Stimulated activated CD4-positive, alpha-beta T cell treated with anti-CD3 and anti-CD28 coated beads, TNF-alpha, amount 100 ng/mL, for 1 hour (primary cell): ENCODE measurements at regions not wholly inside any gene's neighbourhood (a gene's known extent, or its start where the extent isn't known, plus 50 kb on each side); places are given as distances from the start of the nearest gene placed in this dataset.

Experiments used
- DNase-seq, 3 donors: peaks; one replicate each; pipeline ENCODE4 v3.0.0-alpha.2; 2020; ENCODE audit warnings: low read depth in 3 of 3, low spot score in 1 of 3

DNA sequence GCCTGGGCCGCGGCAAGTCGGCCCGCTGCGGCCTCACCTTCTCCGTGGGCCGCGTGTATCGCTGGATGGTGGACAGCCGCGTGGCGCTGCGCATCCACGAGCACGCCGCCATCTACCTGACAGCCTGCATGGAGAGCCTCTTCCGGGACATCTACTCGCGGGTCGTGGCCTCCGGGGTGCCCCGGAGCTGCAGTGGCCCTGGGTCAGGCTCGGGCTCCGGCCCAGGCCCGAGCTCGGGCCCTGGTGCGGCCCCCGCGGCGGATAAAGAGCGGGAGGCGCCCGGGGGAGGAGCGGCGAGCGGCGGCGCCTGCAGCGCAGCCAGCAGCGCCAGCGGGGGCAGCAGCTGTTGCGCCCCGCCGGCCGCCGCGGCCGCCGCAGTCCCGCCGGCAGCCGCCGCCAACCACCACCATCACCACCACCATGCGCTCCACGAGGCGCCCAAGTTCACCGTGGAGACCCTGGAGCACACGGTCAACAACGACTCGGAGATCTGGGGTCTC lies 226.2 kb upstream of the CRY1 start:
- no peak for DNase-seq

DNA sequence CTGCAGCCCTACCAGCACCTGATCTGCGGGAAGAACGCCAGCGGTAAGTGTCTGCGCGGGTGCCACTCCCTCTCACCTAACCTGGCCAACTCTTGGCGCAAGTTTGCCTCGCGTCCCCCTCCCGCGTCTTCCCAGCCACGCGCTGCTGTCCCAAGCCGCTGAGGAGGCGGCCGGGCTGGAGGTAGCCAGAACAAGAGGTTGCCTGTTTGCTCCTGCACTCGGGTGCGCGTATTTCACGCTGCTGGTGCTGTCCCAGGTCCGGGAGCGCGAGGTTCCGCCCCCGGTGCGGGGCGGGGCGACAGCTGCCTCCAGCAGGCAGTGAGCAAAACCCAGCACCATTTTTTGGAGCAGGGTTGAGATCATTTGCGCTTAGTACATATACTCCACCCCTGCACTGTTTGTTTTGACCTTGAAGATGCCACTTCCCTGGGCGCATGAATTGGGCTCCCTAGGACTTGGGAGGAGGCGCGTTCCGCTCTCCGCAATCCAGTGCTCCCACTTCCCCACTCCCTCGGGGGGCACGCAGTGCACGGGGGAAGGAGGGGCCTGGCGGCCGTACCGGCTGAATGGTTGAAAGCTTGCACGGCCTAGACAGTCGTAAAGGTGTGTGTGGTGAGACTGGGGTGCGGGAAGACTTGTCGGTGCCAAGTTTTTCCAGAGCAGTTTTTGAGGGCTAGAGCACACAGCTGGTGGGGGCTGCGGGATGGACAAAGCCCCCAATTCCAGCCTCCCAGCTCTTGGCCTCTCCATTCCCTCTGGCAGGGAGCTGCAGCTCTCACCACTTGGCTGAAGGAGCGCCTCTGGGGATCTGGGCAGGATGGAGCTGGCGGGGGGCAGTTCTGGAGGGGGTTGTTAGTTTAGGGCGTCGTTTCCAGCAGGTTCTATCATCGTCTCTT lies 226.9 kb upstream of the CRY1 start:
- DNase-seq, result peak; percentile 34 to 70 (median 55)

DNA sequence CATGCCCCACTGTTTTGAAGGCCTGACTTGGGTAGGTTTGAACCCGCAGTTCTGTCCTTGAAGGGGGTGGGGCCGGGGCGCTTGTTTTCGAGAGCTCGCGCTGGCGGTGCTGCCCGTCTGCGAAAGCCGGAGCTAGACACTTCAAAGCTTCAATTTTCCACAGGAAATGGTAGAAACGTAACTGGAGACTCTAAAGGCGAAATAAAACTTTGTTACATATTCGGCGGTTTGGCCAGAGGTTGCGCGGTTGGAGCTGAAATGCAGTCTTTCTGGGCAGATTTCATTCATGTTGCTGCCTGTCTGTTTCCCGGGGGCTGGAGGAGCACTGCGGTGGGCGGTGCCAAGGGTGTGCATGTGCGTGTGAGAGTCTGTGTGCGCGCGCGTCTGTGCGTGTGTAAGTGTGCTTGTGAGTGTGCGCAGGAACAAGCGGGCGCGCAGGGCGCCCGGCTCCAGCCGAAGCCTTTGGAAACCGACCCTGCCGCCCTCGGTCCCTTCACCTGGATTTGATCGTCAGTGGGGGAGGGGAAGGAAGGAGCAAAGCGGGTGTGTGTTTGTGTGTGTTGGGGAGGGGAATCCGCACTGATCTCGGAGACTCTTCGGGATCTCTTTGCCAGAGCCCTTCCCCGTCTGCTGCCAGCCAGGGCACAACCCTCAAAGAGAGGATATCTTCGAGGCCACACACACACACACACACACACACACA lies 227.7 kb upstream of the CRY1 start:
- peak; percentile 31 to 51 (median 48) for DNase-seq

DNA sequence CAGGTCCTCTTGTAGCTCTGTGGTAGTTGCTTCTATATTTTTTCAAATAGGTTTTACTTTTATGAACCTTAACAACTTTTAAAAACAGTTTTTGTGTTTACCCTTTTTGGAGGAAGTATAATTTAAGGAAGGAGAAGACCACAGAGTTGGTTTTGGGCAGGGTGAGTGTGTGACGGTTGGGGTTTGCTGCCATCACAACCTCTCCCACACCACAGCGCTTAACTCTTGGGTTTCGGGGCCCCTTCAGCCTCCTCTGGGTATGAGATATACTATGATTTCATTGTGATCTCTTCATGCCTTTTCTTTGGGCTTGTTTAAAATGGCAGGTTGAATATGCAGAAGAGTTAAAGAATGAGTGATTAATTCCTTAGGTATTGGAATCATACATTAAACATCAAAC lies 228.7 kb upstream of the CRY1 start:
- DNase-seq, result no peak

DNA sequence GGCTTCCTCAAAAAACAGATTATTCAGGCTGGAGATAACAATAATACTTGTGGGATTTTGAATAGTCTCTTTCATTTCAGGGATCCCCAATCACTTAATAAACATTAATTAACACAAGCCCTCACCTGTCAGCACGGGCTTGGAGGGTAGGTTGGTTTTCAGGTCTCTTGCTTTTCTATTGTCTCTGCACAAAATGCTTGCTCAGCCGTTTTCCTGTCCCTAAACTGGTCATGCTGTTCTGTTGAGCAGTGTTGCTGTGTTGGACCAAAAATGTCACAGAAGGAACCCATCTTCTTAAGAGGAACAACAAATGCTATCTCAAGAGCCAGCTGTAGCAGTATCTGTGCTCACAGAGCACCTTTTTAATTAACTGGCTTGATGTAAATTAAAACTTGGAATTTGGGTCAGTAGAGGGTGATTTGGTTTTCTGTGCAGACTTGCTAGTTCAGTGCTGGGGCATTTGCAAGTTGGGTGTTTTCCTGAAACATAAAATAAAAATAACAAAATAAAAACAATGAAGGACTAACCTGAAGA lies 231.8 kb upstream of the CRY1 start:
- no peak for DNase-seq

DNA sequence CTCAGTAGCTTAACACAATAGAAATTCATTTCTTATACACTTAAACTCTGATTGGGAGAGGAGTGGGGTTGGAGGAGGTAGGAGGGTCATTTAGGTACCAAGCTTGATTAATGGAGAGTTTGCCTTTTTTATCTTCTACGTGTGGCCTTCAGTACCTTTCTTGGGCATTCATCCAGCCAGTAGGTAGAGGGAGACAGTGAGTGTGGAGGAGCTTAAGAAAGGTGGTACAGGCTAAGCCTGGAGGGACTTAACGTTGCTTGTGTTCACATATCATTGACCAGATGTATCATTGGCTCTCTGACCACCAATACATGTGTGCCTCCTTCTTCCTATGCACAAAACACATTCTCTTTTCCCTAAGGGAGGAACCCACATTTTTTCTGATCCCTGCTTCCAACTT lies 232.9 kb upstream of the CRY1 start:
- no peak for DNase-seq

DNA sequence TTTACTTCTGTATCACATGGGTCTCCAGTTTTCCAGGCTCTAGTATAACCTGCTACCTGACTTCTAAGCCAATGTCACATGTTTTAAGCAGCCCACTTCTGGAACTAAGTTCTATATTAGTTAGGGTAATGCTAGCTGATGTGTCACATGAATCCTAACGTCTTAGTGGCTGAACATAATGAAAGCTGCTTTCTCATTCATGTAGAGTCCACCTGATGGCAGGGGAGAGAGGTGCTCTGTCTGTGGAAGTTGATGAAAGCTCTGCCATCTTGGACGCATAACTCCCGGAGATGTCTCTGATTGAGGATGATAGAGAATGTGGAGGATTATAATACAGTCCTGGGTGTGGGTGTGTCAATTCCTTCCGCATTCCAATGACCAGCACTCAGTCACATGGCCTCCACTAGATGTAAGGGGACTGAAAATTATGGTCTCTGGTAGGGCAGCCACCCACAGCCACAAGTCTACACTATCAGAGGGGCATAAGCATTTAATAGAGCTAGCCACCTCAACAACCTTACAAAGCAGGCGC lies 234.4 kb upstream of the CRY1 start:
- DNase-seq, result no peak

DNA sequence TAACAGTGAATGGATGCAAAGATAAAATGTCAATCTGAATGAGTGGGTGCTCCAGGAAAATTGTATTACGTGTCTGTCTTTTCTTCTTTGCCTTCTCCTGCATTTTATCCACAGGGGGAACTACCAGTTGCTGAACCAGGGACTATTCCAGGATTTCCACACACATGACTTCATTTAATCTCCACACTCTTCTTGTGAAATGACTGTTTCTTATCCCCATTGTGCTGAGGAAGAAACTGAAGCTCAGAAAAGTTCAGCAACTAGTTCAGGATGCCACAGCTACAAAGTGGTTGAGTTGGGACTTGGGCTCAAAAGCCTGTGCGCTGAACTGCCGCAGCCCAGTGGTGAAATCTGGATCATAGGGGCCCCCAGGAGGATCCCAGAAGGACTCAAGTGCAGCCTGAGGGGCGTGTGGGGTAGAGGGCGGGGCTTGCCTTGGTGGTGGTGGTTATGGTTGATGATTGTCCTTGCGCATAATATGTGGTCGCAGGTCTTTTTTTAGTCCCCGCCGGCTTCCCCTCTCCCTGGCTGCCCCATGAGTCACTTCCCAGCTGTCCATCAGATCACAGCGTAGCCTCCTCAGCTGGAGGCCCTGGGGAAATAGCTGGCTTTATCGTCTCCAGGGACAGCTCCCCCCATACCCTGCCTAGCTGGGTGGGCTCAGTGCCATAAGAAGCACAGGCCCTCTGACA lies 235.2 kb upstream of the CRY1 start:
- no peak for DNase-seq

DNA sequence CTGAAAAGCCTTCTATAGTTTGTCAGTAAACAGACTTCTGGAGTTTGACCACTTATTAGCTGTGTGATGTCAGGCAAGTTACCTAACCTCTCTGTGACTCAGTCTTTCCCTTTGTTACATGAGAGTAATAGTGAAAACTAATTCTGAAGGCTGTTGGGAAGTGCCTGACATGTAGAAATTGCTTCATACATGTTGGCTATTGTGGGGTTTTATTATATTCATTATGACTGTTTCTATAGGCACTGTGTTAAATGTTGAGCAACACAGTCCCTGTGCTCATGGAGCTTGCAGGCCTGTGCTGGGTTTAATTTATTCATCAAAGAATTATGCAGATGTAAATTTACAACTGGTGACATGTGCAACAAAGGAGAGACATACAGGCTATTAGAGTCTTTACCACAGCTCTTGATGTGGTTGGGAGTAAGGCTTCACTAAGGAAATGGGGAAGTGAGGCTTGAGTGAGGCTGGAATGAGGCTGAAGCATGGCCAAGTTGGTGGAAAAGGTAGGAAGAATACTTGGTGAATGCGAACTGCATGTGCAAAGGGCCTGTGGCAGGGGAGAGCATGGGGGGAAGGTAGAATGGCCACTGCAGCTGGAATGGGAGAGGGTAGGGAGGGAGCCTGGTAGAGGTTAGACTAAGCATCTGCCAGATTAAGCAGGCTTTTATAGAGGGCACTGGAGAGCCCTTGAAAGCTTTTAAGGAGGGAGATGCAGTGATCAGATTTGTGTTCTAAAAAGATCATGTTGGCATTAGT lies 236.4 kb upstream of the CRY1 start:
- no peak for DNase-seq

DNA sequence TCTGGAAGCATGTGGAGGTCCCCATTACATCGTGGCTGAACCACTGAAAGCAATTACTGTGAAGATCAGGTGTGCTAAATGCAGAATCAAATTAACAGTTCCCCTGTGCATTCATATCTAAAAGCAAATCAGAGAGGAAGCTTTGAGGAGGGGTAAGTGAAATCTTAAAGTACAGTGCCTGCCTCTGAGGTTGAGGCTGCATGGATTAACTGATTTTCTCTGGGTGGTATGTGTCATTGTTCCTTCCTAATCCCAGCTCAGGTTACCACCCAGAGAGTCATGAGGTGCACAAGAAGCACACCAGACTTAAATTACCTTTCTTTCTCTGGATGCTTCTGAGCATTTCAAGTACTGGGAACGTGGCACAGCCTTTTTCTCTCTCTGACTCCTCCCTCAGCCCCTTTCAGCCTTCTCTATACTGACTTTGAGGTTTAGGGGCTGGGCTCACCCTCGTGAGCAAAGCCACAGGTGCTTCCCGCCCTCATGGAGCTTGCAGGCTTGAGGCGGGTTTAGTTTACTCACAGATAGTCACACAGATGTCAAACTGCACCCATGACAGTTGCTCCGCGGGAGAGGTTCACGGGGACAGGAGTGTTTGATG lies 237.6 kb upstream of the CRY1 start:
- DNase-seq, result no peak

DNA sequence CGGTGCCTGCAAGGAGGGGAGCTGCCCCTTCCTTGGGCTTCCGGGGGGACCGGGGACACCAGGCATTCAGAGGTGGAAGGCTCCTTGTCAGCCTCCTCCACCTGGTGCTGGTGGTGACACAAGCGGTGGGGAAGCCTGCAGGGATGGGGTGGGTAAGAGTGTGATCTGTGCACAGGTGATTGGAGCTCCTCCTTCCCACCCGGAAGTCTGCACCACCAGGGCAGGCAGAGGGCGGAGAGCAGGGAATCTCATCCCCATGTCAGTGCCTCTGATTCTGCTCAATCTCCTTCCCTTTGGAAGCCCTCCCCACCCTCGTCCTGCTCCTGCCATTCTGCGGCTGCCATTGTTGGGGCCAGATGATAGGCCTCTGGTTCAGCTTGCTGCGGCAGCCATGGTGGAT lies 238.1 kb upstream of the CRY1 start:
- DNase-seq, result no peak

DNA sequence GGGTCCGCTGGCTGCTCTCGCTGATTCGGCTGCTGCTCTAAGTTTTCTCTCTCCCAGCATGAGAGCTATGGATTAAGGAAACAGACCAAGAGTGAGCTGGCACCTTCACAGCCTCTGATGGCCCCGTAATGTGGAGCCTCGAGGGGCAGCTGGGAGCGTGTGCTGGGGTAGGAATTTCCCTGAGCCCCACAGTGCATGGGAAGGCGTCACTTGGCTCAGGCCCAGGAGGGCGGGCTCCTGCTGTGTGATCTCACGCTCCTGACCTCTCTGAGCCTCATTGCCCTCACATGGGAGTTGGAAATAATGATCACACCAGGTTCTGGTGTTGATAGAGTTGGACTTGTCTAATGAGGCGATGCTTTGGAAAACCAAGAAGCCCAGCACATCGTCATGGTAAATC lies 238.6 kb upstream of the CRY1 start:
- no peak for DNase-seq

DNA sequence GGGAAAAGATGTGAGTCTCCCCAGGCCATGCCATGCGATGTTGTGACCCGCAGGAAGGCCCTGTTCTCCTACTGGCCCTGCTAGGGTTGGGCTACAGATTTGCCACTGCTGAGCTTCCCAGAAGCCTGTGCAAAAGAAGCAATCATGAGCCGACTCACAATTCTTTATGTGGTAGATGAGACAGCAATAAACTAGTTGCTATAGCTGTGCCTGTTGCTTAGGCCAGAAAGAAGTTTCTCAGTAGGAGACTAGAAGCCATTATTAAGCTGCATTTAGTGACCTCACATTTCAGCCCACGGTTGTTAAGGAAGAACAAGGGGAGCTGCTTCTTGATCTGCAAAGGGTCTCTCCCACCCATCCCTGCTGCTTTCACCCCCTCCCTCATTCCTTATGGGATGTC lies 239.4 kb upstream of the CRY1 start:
- DNase-seq, result no peak

DNA sequence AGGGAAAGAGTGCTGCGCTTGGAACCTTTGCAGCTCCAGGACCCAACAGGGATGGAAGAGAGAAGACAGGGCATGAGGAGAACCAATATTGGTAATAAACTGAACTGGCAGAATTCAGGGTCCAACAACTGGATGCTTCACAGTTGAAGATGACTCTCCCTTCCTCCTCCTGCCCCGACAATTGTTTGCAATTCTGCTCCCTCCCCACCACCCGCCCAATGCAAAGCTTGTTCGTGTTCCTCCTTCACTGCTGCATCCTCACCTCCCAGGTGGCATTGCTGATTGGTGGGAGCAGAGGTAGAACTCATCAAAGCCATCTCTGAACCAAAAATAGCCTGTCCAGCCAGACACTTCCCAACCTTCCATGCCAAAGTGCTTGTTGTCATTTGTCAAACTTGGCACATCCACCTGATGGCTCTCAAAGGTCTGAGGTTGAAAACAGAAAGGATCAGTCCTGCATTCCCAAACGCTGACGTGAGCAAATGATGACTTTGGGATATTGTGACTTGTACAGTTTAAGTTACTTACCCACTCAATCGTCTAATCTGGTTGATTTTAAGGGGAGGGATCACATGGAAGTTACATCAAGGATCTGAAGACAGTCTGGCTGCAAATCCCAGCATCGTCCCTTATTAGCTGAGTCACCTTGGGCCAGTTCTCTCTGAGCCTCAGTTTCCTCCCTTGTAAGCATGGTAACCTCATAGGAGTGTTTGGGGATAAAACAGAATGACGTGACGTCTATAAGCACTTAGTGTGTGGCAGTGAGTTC lies 242.6 kb upstream of the CRY1 start:
- no peak for DNase-seq

DNA sequence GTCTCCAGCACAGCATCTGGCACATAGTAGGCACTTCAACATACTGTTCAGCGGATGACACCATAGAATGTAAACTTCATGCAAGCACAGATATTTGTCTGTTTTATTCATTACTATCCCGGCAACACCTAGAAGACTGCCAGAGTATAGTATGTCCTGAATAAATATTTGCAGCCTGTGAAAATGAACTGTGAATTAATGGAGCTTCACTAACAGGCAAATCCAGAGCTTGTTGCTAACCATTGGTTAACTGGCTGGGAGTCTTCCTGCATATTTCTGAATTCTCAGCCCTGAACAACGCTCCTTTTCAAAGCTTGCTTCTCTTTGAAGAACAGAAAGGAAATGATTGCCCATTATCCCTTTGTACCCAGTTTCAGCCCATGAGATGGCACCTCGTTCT lies 243.3 kb upstream of the CRY1 start:
- DNase-seq, result no peak

DNA sequence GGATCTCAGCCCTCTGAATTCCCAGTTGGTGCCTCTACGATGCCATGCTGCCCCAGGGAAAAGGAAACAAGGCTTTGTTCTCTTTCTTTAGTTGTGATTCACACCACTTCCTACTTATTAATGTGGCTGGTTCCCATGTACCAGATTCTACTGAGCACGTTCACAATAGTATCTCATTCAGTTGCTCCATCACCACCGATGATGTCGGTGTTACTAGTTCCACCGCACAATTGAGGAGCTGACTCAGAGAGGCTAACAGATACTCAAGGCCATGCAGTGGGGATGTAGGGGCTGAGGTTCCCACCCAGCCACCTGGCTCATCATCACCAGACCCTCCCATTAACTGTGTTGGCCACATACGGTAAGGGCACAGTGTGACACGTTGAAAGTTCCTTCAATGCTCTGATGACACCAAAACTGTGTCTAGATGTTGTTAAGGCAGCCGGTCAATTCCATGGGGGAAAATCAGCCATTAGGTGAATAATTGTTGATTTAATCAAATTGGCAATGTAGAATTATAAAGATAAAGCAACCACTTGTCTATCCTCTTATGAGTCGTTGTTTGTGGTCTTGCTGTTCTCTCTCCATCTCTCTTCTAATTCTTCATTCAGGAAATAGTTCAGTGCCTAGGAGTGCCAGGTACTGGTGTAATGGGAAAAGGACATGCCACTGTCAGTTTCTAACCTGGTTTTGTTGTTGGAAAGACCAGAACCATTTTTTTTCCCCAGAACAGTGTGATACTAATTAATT lies 244.2 kb upstream of the CRY1 start:
- no peak for DNase-seq

DNA sequence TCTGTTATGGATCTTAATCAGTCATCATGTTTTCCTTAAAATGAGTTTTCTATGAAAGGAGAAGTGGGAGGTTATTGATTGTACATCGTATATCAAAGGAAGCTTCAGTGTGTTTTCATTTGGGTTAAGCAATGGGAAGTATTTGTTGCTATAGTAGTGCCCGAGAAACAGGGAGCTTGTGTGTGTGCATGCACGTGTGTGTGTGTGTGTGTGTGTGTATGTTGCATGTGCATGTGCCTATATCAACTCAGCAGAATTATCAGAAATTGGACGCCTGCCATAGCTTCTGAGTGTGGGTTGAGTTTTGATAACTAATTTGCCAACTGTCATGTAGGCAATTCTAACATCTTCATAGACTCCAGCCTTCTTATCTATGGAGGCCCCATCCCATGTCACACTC lies 246.1 kb upstream of the CRY1 start:
- no peak for DNase-seq

DNA sequence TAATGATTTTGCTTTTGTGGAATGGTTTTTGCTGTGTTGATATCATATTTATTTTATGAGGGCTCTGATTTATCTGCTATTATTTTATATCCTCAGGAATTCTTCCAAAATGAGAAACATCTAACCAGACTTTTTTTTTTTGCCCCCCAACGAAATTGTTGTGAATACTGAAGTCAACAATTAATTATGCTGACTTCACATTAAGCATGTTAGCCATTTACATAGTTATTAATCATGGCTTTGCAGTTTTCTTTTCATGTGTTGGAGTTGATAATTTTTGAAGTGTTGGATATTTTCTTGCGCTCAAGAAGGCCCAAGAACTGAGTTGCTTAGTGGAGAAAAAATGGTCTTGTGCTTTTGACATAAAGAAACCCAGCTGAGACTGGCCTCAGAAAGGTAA lies 246.6 kb upstream of the CRY1 start:
- no peak for DNase-seq

DNA sequence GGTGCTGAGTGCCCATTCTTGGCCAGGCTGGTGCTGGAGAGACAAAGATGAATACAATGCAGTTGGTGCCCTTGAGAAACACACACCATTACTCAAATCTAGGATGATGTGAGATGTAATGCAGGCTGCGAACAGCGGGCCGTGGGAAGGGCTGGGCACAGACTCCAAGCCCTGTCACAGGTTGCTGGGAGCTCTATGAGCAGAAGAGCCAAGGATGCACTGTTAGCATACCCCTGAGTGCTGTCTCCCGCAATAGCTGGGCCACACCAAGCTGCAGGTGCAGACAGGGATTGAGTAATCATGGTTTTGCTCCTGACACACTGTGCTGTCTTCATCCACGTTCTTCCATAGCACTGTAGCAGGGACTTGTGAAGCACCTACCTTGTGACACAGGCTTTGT lies 247.5 kb upstream of the CRY1 start:
- no peak for DNase-seq
